ENCODE measurements at regions not wholly inside any gene's neighbourhood (a gene's known extent, or its start where the extent isn't known, plus 50 kb on each side); places are given as distances from the start of the nearest gene placed in this dataset.

- H3K4me3 ChIP-seq (ENCODE audit: low read length): no peak overlapping the region
- no peak for TF ChIP-seq CTCF (IDR thresholded peaks at IDR 0.05; ENCODE audit: insufficient read depth, low read depth, low read length, missing control alignments)
- no peak for DNase-seq (ENCODE audit: low read depth)
Observed at GRCh38 chr13:47639738-47640447, 361.2 kb downstream of the SUCLA2 start.

- DNase-seq (ENCODE audit: low read depth): no peak
- H3K4me3 ChIP-seq (ENCODE audit: low read length): no peak overlapping the region
- TF ChIP-seq CTCF (IDR thresholded peaks at IDR 0.05; ENCODE audit: insufficient read depth, low read depth, low read length, missing control alignments): no peak
Observed at GRCh38 chr13:47638627-47639026, 362.4 kb downstream of the SUCLA2 start.

- TF ChIP-seq CTCF (IDR thresholded peaks at IDR 0.05; ENCODE audit: insufficient read depth, low read depth, low read length, missing control alignments): no peak
- no peak overlapping the region for H3K4me3 ChIP-seq (ENCODE audit: low read length)
- DNase-seq (ENCODE audit: low read depth): no peak
Observed at GRCh38 chr13:47632311-47632710, 368.8 kb downstream of the SUCLA2 start.

GRCh38 chr13:47628666-47629065 lies 372.4 kb downstream of the SUCLA2 start:
- no peak for TF ChIP-seq CTCF (IDR thresholded peaks at IDR 0.05; ENCODE audit: insufficient read depth, low read depth, low read length, missing control alignments)
- peak; percentile 24 for DNase-seq (ENCODE audit: low read depth)
- no peak overlapping the region for H3K4me3 ChIP-seq (ENCODE audit: low read length)

- no peak for DNase-seq (ENCODE audit: low read depth)
- H3K4me3 ChIP-seq (ENCODE audit: low read length): no peak overlapping the region
- no peak for TF ChIP-seq CTCF (IDR thresholded peaks at IDR 0.05; ENCODE audit: insufficient read depth, low read depth, low read length, missing control alignments)
Observed at GRCh38 chr13:47623862-47624261, 377.2 kb downstream of the SUCLA2 start.

- TF ChIP-seq CTCF (IDR thresholded peaks at IDR 0.05; ENCODE audit: insufficient read depth, low read depth, low read length, missing control alignments): no peak
- peak; percentile 43 for DNase-seq (ENCODE audit: low read depth)
- H3K4me3 ChIP-seq (ENCODE audit: low read length): no peak overlapping the region
Observed at GRCh38 chr13:47621931-47622330, 379.1 kb downstream of the SUCLA2 start.

GRCh38 chr13:47611664-47612288 lies 389.3 kb downstream of the SUCLA2 start:
- TF ChIP-seq CTCF (IDR thresholded peaks at IDR 0.05; ENCODE audit: insufficient read depth, low read depth, low read length, missing control alignments): no peak
- no peak overlapping the region for H3K4me3 ChIP-seq (ENCODE audit: low read length)
- peak; percentile 2 for DNase-seq (ENCODE audit: low read depth)
